K562 (cell line): ENCODE measurements at regions not wholly inside any gene's neighbourhood (a gene's known extent, or its start where the extent isn't known, plus 50 kb on each side); places are given as distances from the start of the nearest gene placed in this dataset.
A peak's percentile ranks its signal among the peaks of the same experiment; 100 is the strongest.

ENCODE experiments used
- ARID3A ChIP-seq: IDR thresholded peaks from 2 replicates; pipeline ENCODE4 v1.6.1; 2012; ENCODE audit warnings: low read depth, low read length, improper control_type of control experiment, borderline replicate concordance
- BACH1 ChIP-seq: fragments of 200-800 bp; sonication (Bioruptor generic); IDR thresholded peaks from 2 replicates; pipeline ENCODE4 v1.6.1; 2016; ENCODE audit warnings: missing genetic modification characterization, missing compliant biosample characterization
- BDP1 ChIP-seq: IDR thresholded peaks from 3 replicates; pipeline ENCODE4 v1.6.1; 2011; ENCODE audit not compliant: insufficient read length, insufficient read depth
- BRD4 ChIP-seq: fragments of 200-600 bp; sonication (generic); IDR thresholded peaks from 2 replicates; pipeline ENCODE4 v1.6.1; 2017; ENCODE audit warnings: inconsistent platforms
- E2F6 ChIP-seq, 2 experiments: IDR thresholded peaks; 2 replicates each; pipeline ENCODE4 v1.6.1; 2011; ENCODE audit warnings: borderline replicate concordance in 1 of 2, control low read depth in 1 of 2, low read depth in 1 of 2, low read length in 1 of 2, mild to moderate bottlenecking in 1 of 2, mixed read lengths in 1 of 2, moderate library complexity in 1 of 2; ENCODE audit not compliant: insufficient read depth in 1 of 2, insufficient read length in 1 of 2, poor library complexity in 1 of 2, severe bottlenecking in 1 of 2; ENCODE audit errors: extremely low read depth in 1 of 2
- EHMT2 ChIP-seq: fragments of 450-650 bp; IDR thresholded peaks from 2 replicates; pipeline ENCODE4 v1.6.1; 2018; ENCODE audit warnings: antibody characterized with exemption
- ELF2 ChIP-seq: fragments of 250-450 bp; sonication (Bioruptor Pico); IDR thresholded peaks from 2 replicates; pipeline ENCODE4 v1.5.0; 2021; ENCODE audit warnings: mild to moderate bottlenecking
- FUS ChIP-seq: fragments of 200-400 bp; formaldehyde crosslinking; optimal IDR thresholded peaks from 2 replicates; pipeline ENCODE3; 2017; ENCODE audit warnings: low read depth, low read length
- HDGF ChIP-seq: fragments of 450-650 bp; IDR thresholded peaks from 2 replicates; pipeline ENCODE4 v1.6.1; 2016
- IFI16 ChIP-seq: fragments of 250-450 bp; sonication (Bioruptor Pico); IDR thresholded peaks from 2 replicates; pipeline ENCODE4 v2.1.2; 2022; ENCODE audit warnings: mild to moderate bottlenecking, inconsistent platforms
- IRF2 ChIP-seq: sonication (generic); formaldehyde crosslinking; IDR thresholded peaks from 2 replicates; pipeline ENCODE4 v1.8.1; 2022; ENCODE audit warnings: mild to moderate bottlenecking, missing genetic modification reagents
- MAX ChIP-seq: sonication (generic); formaldehyde crosslinking; IDR thresholded peaks from 2 replicates; pipeline ENCODE4 v1.9.0; 2022; ENCODE audit warnings: mild to moderate bottlenecking, missing genetic modification reagents
- NR2C2 ChIP-seq, 2 experiments: fragments of 200-800 bp in 1 of 2; sonication (Bioruptor generic) in 1 of 2; sonication (generic) in 1 of 2; formaldehyde crosslinking in 1 of 2; IDR thresholded peaks; 2 replicates each; pipeline versions ENCODE4 v1.6.1 to v1.8.0; 2016 to 2022; ENCODE audit warnings: mild to moderate bottlenecking in 1 of 2, missing compliant biosample characterization in 1 of 2, missing genetic modification characterization in 1 of 2, missing genetic modification reagents in 1 of 2
- PCBP1 ChIP-seq: fragments of 200-400 bp; formaldehyde crosslinking; IDR thresholded peaks from 2 replicates; pipeline ENCODE4 v1.6.1; 2018; ENCODE audit warnings: mild to moderate bottlenecking, low read depth, low read length; ENCODE audit not compliant: poor library complexity, severe bottlenecking
- PHF21A ChIP-seq: fragments of 450-650 bp; IDR thresholded peaks from 2 replicates; pipeline ENCODE4 v1.6.1; 2017; ENCODE audit warnings: low read depth, borderline replicate concordance
- TEAD1 ChIP-seq, 2 experiments: fragments of 450-650 bp in 1 of 2; sonication (generic) in 1 of 2; formaldehyde crosslinking; IDR thresholded peaks; 2 replicates each; pipeline versions ENCODE4 v1.4.0 to v1.8.0; 2020 to 2022; ENCODE audit warnings: mild to moderate bottlenecking in 2 of 2, missing genetic modification reagents in 1 of 2
- TEAD4 ChIP-seq, 2 experiments: sonication (generic) in 1 of 2; formaldehyde crosslinking in 1 of 2; IDR thresholded peaks; 2 replicates each; pipeline versions ENCODE4 v1.6.1 to v1.8.0; 2012 to 2022; ENCODE audit warnings: borderline replicate concordance in 1 of 2, inconsistent platforms in 1 of 2, low read length in 1 of 2, mild to moderate bottlenecking in 1 of 2, missing genetic modification reagents in 1 of 2
- TRIM24 ChIP-seq, 2 experiments: fragments of 450-650 bp; IDR thresholded peaks; 2 replicates each; pipeline ENCODE4 v1.6.1; 2016
- TSC22D4 ChIP-seq: fragments of 450-650 bp; IDR thresholded peaks from 2 replicates; pipeline ENCODE4 v1.6.1; 2016; ENCODE audit warnings: missing genetic modification characterization, missing biosample characterization, control low read depth
- ZFX ChIP-seq: sonication (generic); formaldehyde crosslinking; IDR thresholded peaks from 2 replicates; pipeline ENCODE4 v1.8.0; 2022; ENCODE audit warnings: mild to moderate bottlenecking, missing genetic modification reagents, moderate library complexity
- TF ChIP-seq, protein P1 (sequence below), 2 experiments: fragments of 450-650 bp; IDR thresholded peaks; 2 replicates each; pipeline ENCODE4 v1.6.1; 2018; ENCODE audit warnings: mild to moderate bottlenecking in 2 of 2, low read depth in 1 of 2; ENCODE audit not compliant: partially characterized antibody in 2 of 2

DNA sequence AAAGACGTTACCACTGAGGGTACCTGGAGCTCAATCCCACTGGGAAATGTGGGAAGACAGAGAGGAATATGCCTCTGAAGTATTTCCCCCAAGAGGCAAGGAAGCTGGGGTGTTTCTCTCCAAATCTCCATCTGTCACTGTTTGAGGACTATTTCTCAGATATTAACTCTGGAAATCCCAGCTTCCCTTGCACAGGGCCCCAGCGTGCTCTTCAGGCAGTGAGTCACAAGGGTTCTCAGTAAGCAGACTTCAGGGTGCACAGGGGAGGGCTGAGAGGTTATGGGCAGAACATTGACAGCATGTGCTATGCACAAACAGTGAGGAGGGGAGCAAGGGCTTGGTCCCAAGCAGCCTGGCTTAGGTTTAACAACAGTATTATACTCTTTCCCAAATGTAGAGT, 60.9 kb upstream of the EED start (continued):
- TF ChIP-seq MAX (peak; percentile 66), TSC22D4 (tag) (no peak), TRIM24 (IDR thresholded peaks at IDR 0.05) (0 out of 4 replicates have a peak, but pooled peaks of 1 of the 2 experiments have one; percentile 9), EHMT2 (no peak), E2F6 (IDR thresholded peaks at IDR 0.05; ENCODE audit: borderline replicate concordance in 1 of 2, extremely low read depth in 1 of 2, insufficient read depth in 1 of 2, insufficient read length in 1 of 2, low read depth in 1 of 2, low read length in 1 of 2, poor library complexity in 1 of 2, severe bottlenecking in 1 of 2) (peak in 1 of 2 experiments; percentile 79), TEAD1 (CRISPR knock-in tag; IDR thresholded peaks at IDR 0.05) (no peak), IRF2 (no peak), ZFX (CRISPR knock-in tag) (peak; percentile 7; the same call in 1 of the 2 replicates), TEAD4 (IDR thresholded peaks at IDR 0.05; ENCODE audit: low read length) (no peak), TEAD4 (CRISPR knock-in tag; IDR thresholded peaks at IDR 0.05; ENCODE audit: borderline replicate concordance) (no peak), BRD4 (no peak), BACH1 (no peak), HDGF (no peak), BDP1 (no peak), FUS (no peak), ELF2 (CRISPR knock-in tag) (no peak), IFI16 (CRISPR knock-in tag) (no peak), ARID3A (no peak), PHF21A (0 out of 2 replicates have a peak, but pooled peaks have one; percentile 15), PCBP1 (no peak), NR2C2 (CRISPR knock-in tag; IDR thresholded peaks at IDR 0.05) (no peak), NR2C2 (tag; IDR thresholded peaks at IDR 0.05) (peak; percentile 65; the same call in 1 of the 2 replicates)
- TF ChIP-seq, protein P1, sequence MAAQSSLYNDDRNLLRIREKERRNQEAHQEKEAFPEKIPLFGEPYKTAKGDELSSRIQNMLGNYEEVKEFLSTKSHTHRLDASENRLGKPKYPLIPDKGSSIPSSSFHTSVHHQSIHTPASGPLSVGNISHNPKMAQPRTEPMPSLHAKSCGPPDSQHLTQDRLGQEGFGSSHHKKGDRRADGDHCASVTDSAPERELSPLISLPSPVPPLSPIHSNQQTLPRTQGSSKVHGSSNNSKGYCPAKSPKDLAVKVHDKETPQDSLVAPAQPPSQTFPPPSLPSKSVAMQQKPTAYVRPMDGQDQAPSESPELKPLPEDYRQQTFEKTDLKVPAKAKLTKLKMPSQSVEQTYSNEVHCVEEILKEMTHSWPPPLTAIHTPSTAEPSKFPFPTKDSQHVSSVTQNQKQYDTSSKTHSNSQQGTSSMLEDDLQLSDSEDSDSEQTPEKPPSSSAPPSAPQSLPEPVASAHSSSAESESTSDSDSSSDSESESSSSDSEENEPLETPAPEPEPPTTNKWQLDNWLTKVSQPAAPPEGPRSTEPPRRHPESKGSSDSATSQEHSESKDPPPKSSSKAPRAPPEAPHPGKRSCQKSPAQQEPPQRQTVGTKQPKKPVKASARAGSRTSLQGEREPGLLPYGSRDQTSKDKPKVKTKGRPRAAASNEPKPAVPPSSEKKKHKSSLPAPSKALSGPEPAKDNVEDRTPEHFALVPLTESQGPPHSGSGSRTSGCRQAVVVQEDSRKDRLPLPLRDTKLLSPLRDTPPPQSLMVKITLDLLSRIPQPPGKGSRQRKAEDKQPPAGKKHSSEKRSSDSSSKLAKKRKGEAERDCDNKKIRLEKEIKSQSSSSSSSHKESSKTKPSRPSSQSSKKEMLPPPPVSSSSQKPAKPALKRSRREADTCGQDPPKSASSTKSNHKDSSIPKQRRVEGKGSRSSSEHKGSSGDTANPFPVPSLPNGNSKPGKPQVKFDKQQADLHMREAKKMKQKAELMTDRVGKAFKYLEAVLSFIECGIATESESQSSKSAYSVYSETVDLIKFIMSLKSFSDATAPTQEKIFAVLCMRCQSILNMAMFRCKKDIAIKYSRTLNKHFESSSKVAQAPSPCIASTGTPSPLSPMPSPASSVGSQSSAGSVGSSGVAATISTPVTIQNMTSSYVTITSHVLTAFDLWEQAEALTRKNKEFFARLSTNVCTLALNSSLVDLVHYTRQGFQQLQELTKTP (IDR thresholded peaks at IDR 0.05; ENCODE audit: low read depth in 1 of 2, partially characterized antibody in 2 of 2), result peak in 1 of 2 experiments; percentile 45
